ENCODE measurements at regions not wholly inside any gene's neighbourhood (a gene's known extent, or its start where the extent isn't known, plus 50 kb on each side); places are given as distances from the start of the nearest gene placed in this dataset.

DNA sequence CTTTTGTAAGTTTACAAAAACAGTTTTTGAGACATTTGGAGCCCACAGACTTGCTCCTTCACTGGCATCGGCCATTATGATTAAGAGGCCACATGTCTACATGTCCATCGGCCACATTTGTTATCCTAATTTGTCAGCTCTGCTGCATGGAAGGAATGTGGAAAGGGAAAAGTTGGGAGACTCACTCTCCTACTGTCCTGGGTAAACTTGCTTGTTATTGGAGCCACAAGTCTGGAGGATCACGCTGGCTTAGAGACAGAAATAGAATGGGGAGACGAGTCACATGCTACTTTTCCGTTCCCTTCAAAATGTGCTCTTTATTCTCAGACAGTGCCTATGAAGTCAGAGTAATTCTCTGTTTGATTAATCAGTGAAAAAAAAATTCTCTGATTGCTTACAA, 741.2 kb upstream of the PCDH9 start:
- in situ Hi-C loops (cut with MboI) (no loop called here), intact Hi-C loops (cut with micrococcal nuclease; ENCODE audit: unreplicated experiment) (no loop called here)

DNA sequence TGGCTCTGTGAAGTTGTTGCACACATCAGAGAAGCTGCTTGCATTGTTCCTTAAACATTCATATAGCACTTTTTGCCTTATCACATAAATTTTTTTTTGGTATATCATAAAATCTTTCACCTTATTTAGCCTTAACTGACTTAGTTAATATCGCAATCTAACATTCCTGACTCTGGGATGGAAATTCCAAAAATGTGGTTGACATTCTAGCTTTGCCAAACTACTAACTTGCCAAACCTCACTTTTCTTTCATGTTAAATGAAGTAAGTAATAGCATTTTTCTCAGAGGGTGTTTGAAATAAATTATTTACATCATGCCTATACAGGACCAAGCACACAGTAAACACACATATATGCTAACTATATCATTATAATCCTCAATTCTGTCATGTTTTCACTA, 736.9 kb upstream of the PCDH9 start:
- ChIA-PET CTCF (interaction anchor here (1.1 kb wide), 1 partner anchor 9 kb away, joined by 3 read pairs; no protein-coding TSS in a partner anchor), SMC1A (ENCODE audit: uncharacterized antibody, unreplicated experiment) (no interaction called here), RAD21 (ENCODE audit: unreplicated experiment) (no interaction called here), POLR2A (no interaction called here)
- Histone ChIP-seq H3K4me3 (no peak overlapping the region), H3K27me3 (replicated peaks in 1 of 2; ENCODE audit: control insufficient read depth in 2 of 2, insufficient read depth in 2 of 2, low read length in 1 of 2) (no peaks in the 10 kb centered on the region), H3K36me3 (ENCODE audit: control insufficient read depth in 2 of 2, insufficient read depth in 2 of 2, low read length in 1 of 2) (no peaks in the 10 kb centered on the region), H3K27ac (ENCODE audit: control insufficient read depth, insufficient read depth) (no peak overlapping the region), H3K4me2 (ENCODE audit: control insufficient read depth, insufficient read depth) (no peak overlapping the region), H4K20me1 (ENCODE audit: control insufficient read depth, insufficient read depth) (no peaks in the 10 kb centered on the region), H3K4me1 (ENCODE audit: control insufficient read depth, insufficient read depth, low read length) (no peaks in the 10 kb centered on the region), H3K9ac (ENCODE audit: control insufficient read depth, insufficient read depth, low read length) (no peak overlapping the region), H3K79me2 (ENCODE audit: control insufficient read depth, insufficient read depth, low read length) (no peaks in the 10 kb centered on the region), H2AFZ (ENCODE audit: control insufficient read depth, low read depth, low read length) (no peak overlapping the region), H3K9me3 (replicated peaks; ENCODE audit: control insufficient read depth, insufficient read depth, low read length) (no peaks in the 10 kb centered on the region)
- WGBS (ENCODE audit: insufficient coverage, insufficient replicate concordance, low lambda C conversion rate, missing lambda C conversion rate): 38% methylated on average over 1 of the region's 1 CpG
- ATAC-seq (no peak), DNase-seq (ENCODE audit: low read depth, low spot score) (no peak), FAIRE-seq (no peak)
- TF ChIP-seq, protein P1, sequence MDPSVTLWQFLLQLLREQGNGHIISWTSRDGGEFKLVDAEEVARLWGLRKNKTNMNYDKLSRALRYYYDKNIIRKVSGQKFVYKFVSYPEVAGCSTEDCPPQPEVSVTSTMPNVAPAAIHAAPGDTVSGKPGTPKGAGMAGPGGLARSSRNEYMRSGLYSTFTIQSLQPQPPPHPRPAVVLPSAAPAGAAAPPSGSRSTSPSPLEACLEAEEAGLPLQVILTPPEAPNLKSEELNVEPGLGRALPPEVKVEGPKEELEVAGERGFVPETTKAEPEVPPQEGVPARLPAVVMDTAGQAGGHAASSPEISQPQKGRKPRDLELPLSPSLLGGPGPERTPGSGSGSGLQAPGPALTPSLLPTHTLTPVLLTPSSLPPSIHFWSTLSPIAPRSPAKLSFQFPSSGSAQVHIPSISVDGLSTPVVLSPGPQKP (IDR thresholded peaks at IDR 0.05; ENCODE audit: low read depth, low read length): no peak
- intact Hi-C loops (cut with micrococcal nuclease; ENCODE audit: unreplicated experiment) (no loop called here), in situ Hi-C loops (cut with MboI) (no loop called here)
- BruUV-seq (replicated peaks): no TSS peak

More for the DNA sequence above, 741.2 kb upstream of the PCDH9 start:
- POLR2A ChIA-PET: no interaction called here
- 22% methylated on average over 5 of the region's 5 CpGs for WGBS (ENCODE audit: insufficient coverage, insufficient replicate concordance, low lambda C conversion rate, missing lambda C conversion rate)
- no peaks in the 10 kb centered on the region for H4K20me1 ChIP-seq (ENCODE audit: control insufficient read depth, insufficient read depth)
- DNase-seq (ENCODE audit: low read depth, low spot score): no peak
- no peak overlapping the region for H3K27ac ChIP-seq (ENCODE audit: control insufficient read depth, insufficient read depth)
- no peak overlapping the region for H3K9ac ChIP-seq (ENCODE audit: control insufficient read depth, insufficient read depth, low read length)
- SMC1A ChIA-PET (ENCODE audit: uncharacterized antibody, unreplicated experiment): no interaction called here
- CTCF ChIA-PET: interaction anchor here (1.4 kb wide), 1 partner anchor 10 kb away, joined by 5 read pairs; no protein-coding TSS in a partner anchor
- no peaks in the 10 kb centered on the region for H3K27me3 ChIP-seq (replicated peaks in 1 of 2; ENCODE audit: control insufficient read depth in 2 of 2, insufficient read depth in 2 of 2, low read length in 1 of 2)
- RAD21 ChIA-PET (ENCODE audit: unreplicated experiment): no interaction called here
- no peaks in the 10 kb centered on the region for H3K9me3 ChIP-seq (replicated peaks; ENCODE audit: control insufficient read depth, insufficient read depth, low read length)
- no peaks in the 10 kb centered on the region for H3K4me1 ChIP-seq (ENCODE audit: control insufficient read depth, insufficient read depth, low read length)
- ATAC-seq: no peak
- no peak for FAIRE-seq
- no peak overlapping the region for H2AFZ ChIP-seq (ENCODE audit: control insufficient read depth, low read depth, low read length)
- H3K4me2 ChIP-seq (ENCODE audit: control insufficient read depth, insufficient read depth): no peak overlapping the region
- no peak for TF ChIP-seq NRF1 (conservative IDR thresholded peaks at IDR 0.05; ENCODE audit: low read depth, low read length)
- H3K36me3 ChIP-seq (ENCODE audit: control insufficient read depth in 2 of 2, insufficient read depth in 2 of 2, low read length in 1 of 2): no peaks in the 10 kb centered on the region
- no TSS peak for BruUV-seq (replicated peaks)
- no peak overlapping the region for H3K4me3 ChIP-seq
- no peaks in the 10 kb centered on the region for H3K79me2 ChIP-seq (ENCODE audit: control insufficient read depth, insufficient read depth, low read length)
